ENCODE measurements at regions not wholly inside any gene's neighbourhood (a gene's known extent, or its start where the extent isn't known, plus 50 kb on each side); places are given as distances from the start of the nearest gene placed in this dataset.

- no peak for DNase-seq
- peaks cover 7% of the 10 kb centered on the region for H3K9me3 Mint-ChIP-seq
- H3K36me3 Mint-ChIP-seq (ENCODE audit: low read depth): no peaks in the 10 kb centered on the region
- Histone ChIP-seq H3K4me1 (ENCODE audit: control insufficient read depth, insufficient read depth, low read length) (peaks cover 16% of the 10 kb centered on the region), H3K27ac (ENCODE audit: low read depth, low read length) (no peak overlapping the region), H3K27me3 (ENCODE audit: control insufficient read depth, insufficient read depth, low read length, poor library complexity, severe bottlenecking) (peaks cover 73% of the 10 kb centered on the region), H3K36me3 (ENCODE audit: control insufficient read depth, insufficient read depth, low read length) (no peaks in the 10 kb centered on the region), H3K4me3 (ENCODE audit: low read length) (no peak overlapping the region), H3K9me3 (ENCODE audit: control insufficient read depth, low read length) (peaks cover 8% of the 10 kb centered on the region), H3K9ac (ENCODE audit: extremely low read depth, low read length, poor library complexity, severe bottlenecking) (no peak overlapping the region)
- no peak overlapping the region for H3K27ac Mint-ChIP-seq
- 93 to 94% methylated on average over 3 to 5 of the region's 5 CpGs for WGBS, 2 experiments (ENCODE audit: insufficient coverage in 1 of 2, insufficient read length in 1 of 2)
- no peak overlapping the region for H3K4me3 Mint-ChIP-seq
- peaks cover 38% of the 10 kb centered on the region for H3K4me1 Mint-ChIP-seq
- peaks cover 78% of the 10 kb centered on the region for H3K27me3 Mint-ChIP-seq (ENCODE audit: insufficient read depth)
- no peak for TF ChIP-seq CTCF (conservative IDR thresholded peaks at IDR 0.05)
These were observed 146.7 kb downstream of the RPLP1 start for GRCh38 chr15:69599271-69599670.

DNA sequence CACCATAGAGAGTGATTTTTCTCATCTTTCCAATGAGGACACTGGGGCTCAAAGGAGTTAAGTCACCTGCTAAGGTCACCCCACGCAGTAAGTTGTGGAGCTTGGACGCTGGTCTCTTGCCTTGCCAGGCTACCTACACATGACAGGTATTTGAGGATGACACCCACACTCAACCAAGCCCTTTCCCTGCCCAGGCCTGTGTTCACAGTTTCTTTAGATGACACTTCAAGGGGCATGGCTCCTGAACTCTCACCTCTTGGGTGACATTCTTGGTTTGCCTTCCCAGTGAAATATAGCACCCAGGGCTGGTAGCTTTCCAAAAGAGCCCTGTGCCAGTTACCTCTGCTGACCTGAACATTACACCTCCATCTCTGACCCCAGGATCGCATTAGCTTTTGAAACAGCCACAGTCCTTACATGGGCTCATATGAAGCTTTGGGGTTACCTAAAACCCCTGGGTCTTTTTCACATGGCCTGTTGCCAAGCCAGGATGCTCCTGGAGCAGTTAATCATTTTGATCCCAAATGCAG lies 148.0 kb downstream of the RPLP1 start:
- no peaks in the 10 kb centered on the region for H3K36me3 Mint-ChIP-seq (ENCODE audit: low read depth)
- H3K4me1 ChIP-seq (ENCODE audit: control insufficient read depth, insufficient read depth, low read length): peaks cover 3% of the 10 kb centered on the region
- H3K4me1 Mint-ChIP-seq: peaks cover 34% of the 10 kb centered on the region
- H3K4me3 Mint-ChIP-seq: no peak overlapping the region
- peaks cover 7% of the 10 kb centered on the region for H3K9me3 Mint-ChIP-seq
- peaks cover 8% of the 10 kb centered on the region for H3K9me3 ChIP-seq (ENCODE audit: control insufficient read depth, low read length)
- WGBS, 2 experiments (ENCODE audit: insufficient coverage in 1 of 2, insufficient read length in 1 of 2): 93 to 96% methylated on average over 3 of the region's 3 CpGs
- H3K9ac ChIP-seq (ENCODE audit: extremely low read depth, low read length, poor library complexity, severe bottlenecking): no peak overlapping the region
- no peak overlapping the region for H3K27ac ChIP-seq (ENCODE audit: low read depth, low read length)
- peaks cover 73% of the 10 kb centered on the region for H3K27me3 ChIP-seq (ENCODE audit: control insufficient read depth, insufficient read depth, low read length, poor library complexity, severe bottlenecking)
- DNase-seq: peak; percentile 22
- no peak overlapping the region for H3K4me3 ChIP-seq (ENCODE audit: low read length)
- TF ChIP-seq CTCF (conservative IDR thresholded peaks at IDR 0.05): no peak
- H3K27me3 Mint-ChIP-seq (ENCODE audit: insufficient read depth): peaks cover 77% of the 10 kb centered on the region
- no peak overlapping the region for H3K27ac Mint-ChIP-seq
- no peaks in the 10 kb centered on the region for H3K36me3 ChIP-seq (ENCODE audit: control insufficient read depth, insufficient read depth, low read length)

DNA sequence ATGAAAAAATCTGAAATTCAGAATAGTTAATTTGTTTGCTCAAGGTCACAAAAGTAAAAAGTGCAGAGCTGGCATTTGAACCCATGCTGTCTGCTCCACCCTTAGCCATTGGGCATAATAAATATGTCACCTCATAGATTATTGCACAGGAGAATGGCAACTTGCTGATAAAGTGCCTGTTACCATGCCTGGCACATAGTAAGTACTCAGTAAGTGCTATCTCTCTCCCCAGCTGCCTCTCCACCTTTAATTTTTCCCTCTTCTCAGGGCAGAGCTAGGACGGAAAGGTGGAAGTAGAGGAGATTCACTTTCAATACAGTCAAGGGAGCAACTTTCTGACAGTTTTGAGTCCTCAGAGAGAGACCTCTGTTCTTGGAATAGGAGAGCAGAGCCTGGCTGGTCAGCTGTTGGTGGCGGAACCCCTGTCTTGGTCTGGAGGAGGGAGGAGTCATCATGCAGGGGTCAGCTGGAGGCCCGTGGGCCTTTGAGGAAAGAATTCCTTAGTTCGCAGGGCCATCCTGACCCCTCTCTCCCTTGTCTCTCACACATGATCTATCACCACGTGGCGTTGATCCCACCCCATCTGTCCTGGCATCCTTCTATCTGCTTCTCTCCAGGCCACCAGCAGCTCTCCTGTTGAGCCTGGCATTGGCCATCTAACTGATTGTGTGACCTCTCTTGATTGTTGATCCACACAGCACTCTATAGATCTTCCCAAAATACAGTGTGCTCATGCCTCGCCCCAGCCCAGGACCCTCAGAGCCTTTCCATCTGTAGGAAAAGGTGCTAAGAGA lies 149.3 kb downstream of the RPLP1 start:
- no peak for TF ChIP-seq CTCF (conservative IDR thresholded peaks at IDR 0.05)
- Histone ChIP-seq H3K9me3 (ENCODE audit: control insufficient read depth, low read length) (peaks cover 8% of the 10 kb centered on the region), H3K4me1 (ENCODE audit: control insufficient read depth, insufficient read depth, low read length) (no peaks in the 10 kb centered on the region), H3K27me3 (ENCODE audit: control insufficient read depth, insufficient read depth, low read length, poor library complexity, severe bottlenecking) (peaks cover 63% of the 10 kb centered on the region), H3K4me3 (ENCODE audit: low read length) (no peak overlapping the region), H3K36me3 (ENCODE audit: control insufficient read depth, insufficient read depth, low read length) (no peaks in the 10 kb centered on the region), H3K9ac (ENCODE audit: extremely low read depth, low read length, poor library complexity, severe bottlenecking) (no peak overlapping the region), H3K27ac (ENCODE audit: low read depth, low read length) (no peak overlapping the region)
- Mint-ChIP-seq H3K27me3 (ENCODE audit: insufficient read depth) (peaks cover 74% of the 10 kb centered on the region), H3K9me3 (peaks cover 7% of the 10 kb centered on the region), H3K4me1 (peaks cover 35% of the 10 kb centered on the region), H3K27ac (no peak overlapping the region), H3K36me3 (ENCODE audit: low read depth) (no peaks in the 10 kb centered on the region), H3K4me3 (no peak overlapping the region)
- peak; percentile 42 for DNase-seq
- 91 to 95% methylated on average over 7 of the region's 7 CpGs for WGBS, 2 experiments (ENCODE audit: insufficient coverage in 1 of 2, insufficient read length in 1 of 2)

All from endodermal cell (in vitro differentiated cells).